K562 (cell line): ENCODE measurements at regions not wholly inside any gene's neighbourhood (a gene's known extent, or its start where the extent isn't known, plus 50 kb on each side); places are given as distances from the start of the nearest gene placed in this dataset.

Experiments used
- CCAR2 ChIP-seq: fragments of 200-400 bp; formaldehyde crosslinking; IDR thresholded peaks from 2 replicates; pipeline ENCODE4 v1.6.1; 2017; ENCODE audit warnings: mild to moderate bottlenecking, low read depth, low read length
- HSF4 ChIP-seq: fragments of 250-450 bp; sonication (Bioruptor Pico); IDR thresholded peaks from 2 replicates; pipeline ENCODE4 v2.1.2; 2022; ENCODE audit warnings: mild to moderate bottlenecking, moderate library complexity, borderline replicate concordance
- IRF1 ChIP-seq: sonication (generic); formaldehyde crosslinking; IDR thresholded peaks from 2 replicates; pipeline ENCODE4 v1.8.0; 2022; ENCODE audit warnings: missing genetic modification reagents, mild to moderate bottlenecking, borderline replicate concordance
- MGA ChIP-seq: fragments of 450-650 bp; IDR thresholded peaks from 2 replicates; pipeline ENCODE4 v1.6.1; 2016; ENCODE audit warnings: mild to moderate bottlenecking, moderate library complexity
- MYC ChIP-seq, 2 experiments: fragments of 250-450 bp in 1 of 2; sonication (Bioruptor Pico) in 1 of 2; IDR thresholded peaks; 2 replicates each; pipeline versions ENCODE4 v1.5.1 to v1.6.1; 2012 to 2021; ENCODE audit warnings: low read depth in 2 of 2, borderline replicate concordance in 1 of 2, improper control_type of control experiment in 1 of 2, low read length in 1 of 2, mild to moderate bottlenecking in 1 of 2, moderate library complexity in 1 of 2
- NCOR1 ChIP-seq: fragments of 450-650 bp; IDR thresholded peaks from 2 replicates; pipeline ENCODE4 v1.6.1; 2016; ENCODE audit warnings: mild to moderate bottlenecking, moderate library complexity
- NR2C2 ChIP-seq, 2 experiments: fragments of 200-800 bp in 1 of 2; sonication (Bioruptor generic) in 1 of 2; sonication (generic) in 1 of 2; formaldehyde crosslinking in 1 of 2; IDR thresholded peaks; 2 replicates each; pipeline versions ENCODE4 v1.6.1 to v1.8.0; 2016 to 2022; ENCODE audit warnings: mild to moderate bottlenecking in 1 of 2, missing compliant biosample characterization in 1 of 2, missing genetic modification characterization in 1 of 2, missing genetic modification reagents in 1 of 2
- SMARCA4 ChIP-seq: fragments of 450-650 bp; IDR thresholded peaks from 2 replicates; pipeline ENCODE4 v1.6.1; 2016
- TF ChIP-seq, protein P1 (sequence below): sonication (generic); formaldehyde crosslinking; IDR thresholded peaks from 2 replicates; pipeline ENCODE4 v1.9.0; 2022; ENCODE audit warnings: mild to moderate bottlenecking, missing genetic modification reagents
- TF ChIP-seq, protein P2 (sequence below): sonication (generic); formaldehyde crosslinking; IDR thresholded peaks from 2 replicates; pipeline ENCODE4 v1.8.0; 2022; ENCODE audit warnings: missing genetic modification reagents, mild to moderate bottlenecking, moderate library complexity, borderline replicate concordance

GRCh38 chr3:124653797-124654469 is 76.3 kb upstream of the UMPS start (continued):
- TF ChIP-seq MGA (peak; percentile 75), NCOR1 (peak; percentile 45; the same call in 1 of the 2 replicates), HSF4 (CRISPR knock-in tag) (peak; percentile 19; the same call in 1 of the 2 replicates), IRF1 (CRISPR knock-in tag) (no peak), NR2C2 (CRISPR knock-in tag; IDR thresholded peaks at IDR 0.05) (no peak), NR2C2 (tag; IDR thresholded peaks at IDR 0.05) (peak; percentile 30), CCAR2 (no peak), MYC (IDR thresholded peaks at IDR 0.05; ENCODE audit: low read depth, low read length) (0 out of 2 replicates have a peak, but pooled peaks have one; percentile 31), MYC (CRISPR knock-in tag; IDR thresholded peaks at IDR 0.05; ENCODE audit: borderline replicate concordance, low read depth) (no peak), SMARCA4 (peak; percentile 36; the same call in 1 of the 2 replicates)
- TF ChIP-seq, protein P1, sequence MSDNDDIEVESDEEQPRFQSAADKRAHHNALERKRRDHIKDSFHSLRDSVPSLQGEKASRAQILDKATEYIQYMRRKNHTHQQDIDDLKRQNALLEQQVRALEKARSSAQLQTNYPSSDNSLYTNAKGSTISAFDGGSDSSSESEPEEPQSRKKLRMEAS (CRISPR knock-in tag) = peak; percentile 27; the same call in 1 of the 2 replicates
- TF ChIP-seq, protein P2, sequence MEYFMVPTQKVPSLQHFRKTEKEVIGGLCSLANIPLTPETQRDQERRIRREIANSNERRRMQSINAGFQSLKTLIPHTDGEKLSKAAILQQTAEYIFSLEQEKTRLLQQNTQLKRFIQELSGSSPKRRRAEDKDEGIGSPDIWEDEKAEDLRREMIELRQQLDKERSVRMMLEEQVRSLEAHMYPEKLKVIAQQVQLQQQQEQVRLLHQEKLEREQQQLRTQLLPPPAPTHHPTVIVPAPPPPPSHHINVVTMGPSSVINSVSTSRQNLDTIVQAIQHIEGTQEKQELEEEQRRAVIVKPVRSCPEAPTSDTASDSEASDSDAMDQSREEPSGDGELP = peak; percentile 28; the same call in 1 of the 2 replicates
